Immature natural killer cell (primary cell): ENCODE measurements at regions not wholly inside any gene's neighbourhood (a gene's known extent, or its start where the extent isn't known, plus 50 kb on each side); places are given as distances from the start of the nearest gene placed in this dataset.

Source experiments
- DNase-seq, 3 donors: peaks; one replicate each; pipeline ENCODE4 v3.0.0; 2022; ENCODE audit warnings: mixed read lengths in 1 of 3
- H3K27ac Mint-ChIP-seq, 6 donors: one replicate each; pipeline ENCODE4 v1.8.0; 2020; ENCODE audit warnings: mixed read lengths in 6 of 6, mild to moderate bottlenecking in 5 of 6, inconsistent platforms in 4 of 6, moderate library complexity in 3 of 6
- H3K27me3 Mint-ChIP-seq, 3 donors: one replicate each; pipeline ENCODE4 v1.8.0; 2020 to 2021; ENCODE audit warnings: low read depth in 3 of 3, mild to moderate bottlenecking in 3 of 3, mixed read lengths in 3 of 3, moderate library complexity in 3 of 3, inconsistent platforms in 1 of 3
- H3K36me3 Mint-ChIP-seq, 3 donors: one replicate each; pipeline ENCODE4 v1.8.0; 2020; ENCODE audit warnings: mixed read lengths in 3 of 3, inconsistent platforms in 2 of 3, mild to moderate bottlenecking in 2 of 3
- H3K4me1 Mint-ChIP-seq, 2 donors: one replicate each; pipeline ENCODE4 v1.8.0; 2020; ENCODE audit warnings: inconsistent platforms in 2 of 2, mild to moderate bottlenecking in 2 of 2, mixed read lengths in 2 of 2, moderate library complexity in 1 of 2
- H3K4me3 Mint-ChIP-seq, 5 donors: one replicate each; pipeline ENCODE4 v1.8.0; 2020; ENCODE audit warnings: mild to moderate bottlenecking in 5 of 5, mixed read lengths in 5 of 5, inconsistent platforms in 3 of 5, moderate library complexity in 3 of 5
- H3K9me3 Mint-ChIP-seq, 6 donors: one replicate each; pipeline ENCODE4 v1.8.0; 2020; ENCODE audit warnings: mild to moderate bottlenecking in 6 of 6, mixed read lengths in 6 of 6, inconsistent platforms in 4 of 6, moderate library complexity in 3 of 6

DNA sequence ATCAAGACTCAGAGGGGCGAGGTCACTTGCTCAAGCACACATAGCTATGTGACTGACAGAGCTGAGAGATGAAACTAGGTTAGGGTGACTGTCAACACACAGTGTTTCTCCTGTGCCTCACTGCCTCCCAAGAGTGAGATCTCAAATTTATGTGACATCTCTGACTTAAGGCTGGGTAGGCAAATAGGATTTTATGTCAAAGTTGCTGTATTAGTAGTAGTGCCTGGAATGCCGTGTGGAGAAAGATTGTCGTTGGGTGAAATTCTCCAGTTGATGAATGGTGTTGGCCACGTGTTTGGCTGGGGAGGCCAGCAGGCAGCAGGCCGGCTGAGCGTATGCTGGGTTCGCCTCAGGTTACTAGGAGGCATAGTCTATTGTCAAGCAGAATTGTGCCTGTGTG is 148.3 kb upstream of the BMPER start:
- Mint-ChIP-seq H3K27me3 (peaks cover 0 to 4% (median 0%) of the 10 kb centered on the region in 3 donors), H3K36me3 (no peaks in the 10 kb centered on the region), H3K27ac (no peak overlapping the region)

DNA sequence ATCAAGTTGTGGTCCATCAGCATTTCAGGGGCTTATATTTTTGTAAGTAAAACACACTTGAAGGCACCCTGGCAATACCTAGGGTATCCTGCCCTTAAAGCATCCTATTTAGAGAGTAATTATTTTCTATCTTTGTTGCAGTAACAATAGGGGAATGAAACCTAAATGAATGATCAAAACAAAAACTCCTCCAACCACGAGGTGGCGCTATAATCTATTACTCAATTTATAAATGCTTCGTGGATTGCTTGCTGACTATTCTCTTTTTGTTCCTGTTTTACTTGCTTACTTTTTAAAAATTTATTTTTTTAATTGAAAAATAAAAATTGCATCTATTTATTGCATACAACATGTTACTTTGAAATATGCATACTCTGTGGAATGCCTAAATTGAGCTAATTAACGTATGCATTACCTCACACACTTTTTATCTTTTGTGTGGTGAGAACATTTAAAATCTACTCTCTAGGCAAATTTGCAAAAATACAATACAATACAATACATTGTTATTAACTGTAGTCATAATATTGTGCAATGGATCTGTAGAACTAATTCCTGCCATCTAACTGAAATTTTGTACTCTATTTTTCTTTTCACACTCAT is 147.7 kb upstream of the BMPER start:
- Mint-ChIP-seq H3K27me3 (peaks cover 0 to 4% (median 0%) of the 10 kb centered on the region in 3 donors), H3K9me3 (peaks cover 0 to 2% (median 0%) of the 10 kb centered on the region in 6 donors), H3K36me3 (no peaks in the 10 kb centered on the region), H3K27ac (no peak overlapping the region), H3K4me3 (no peak overlapping the region), H3K4me1 (peaks cover 8 to 17% of the 10 kb centered on the region in 2 donors)
- peak in 1 of 3 donors; percentile 21 for DNase-seq

More for the DNA sequence above, 148.3 kb upstream of the BMPER start:
- Mint-ChIP-seq H3K4me1 (peaks cover 8 to 17% of the 10 kb centered on the region in 2 donors), H3K4me3 (no peak overlapping the region), H3K9me3 (peaks cover 0 to 2% (median 0%) of the 10 kb centered on the region in 6 donors)
- no peak for DNase-seq

DNA sequence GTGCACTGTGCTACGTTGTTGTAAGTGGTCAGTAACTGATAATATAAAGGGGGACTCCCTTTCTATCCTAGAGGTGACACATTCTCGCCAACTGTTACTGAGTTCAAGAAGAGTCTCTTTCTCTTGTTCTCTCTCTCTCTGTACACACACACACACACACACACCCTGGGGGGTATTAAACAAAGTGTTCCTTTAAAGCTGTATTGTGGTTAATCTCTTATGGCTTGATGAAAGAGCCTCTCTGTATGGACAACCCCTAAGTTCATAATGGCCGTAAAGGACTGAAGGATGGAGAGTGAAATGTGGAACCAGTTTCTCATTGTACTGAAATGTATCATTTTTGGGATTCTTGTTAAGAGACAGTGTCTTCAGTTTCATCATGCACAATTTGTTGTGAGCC is 145.2 kb upstream of the BMPER start:
- Mint-ChIP-seq H3K27me3 (peaks cover 0 to 2% (median 0%) of the 10 kb centered on the region in 3 donors), H3K4me3 (no peak overlapping the region), H3K36me3 (no peaks in the 10 kb centered on the region), H3K4me1 (peaks cover 8 to 17% of the 10 kb centered on the region in 2 donors), H3K9me3 (peaks cover 0 to 2% (median 0%) of the 10 kb centered on the region in 6 donors), H3K27ac (no peak overlapping the region)
- no peak for DNase-seq

DNA sequence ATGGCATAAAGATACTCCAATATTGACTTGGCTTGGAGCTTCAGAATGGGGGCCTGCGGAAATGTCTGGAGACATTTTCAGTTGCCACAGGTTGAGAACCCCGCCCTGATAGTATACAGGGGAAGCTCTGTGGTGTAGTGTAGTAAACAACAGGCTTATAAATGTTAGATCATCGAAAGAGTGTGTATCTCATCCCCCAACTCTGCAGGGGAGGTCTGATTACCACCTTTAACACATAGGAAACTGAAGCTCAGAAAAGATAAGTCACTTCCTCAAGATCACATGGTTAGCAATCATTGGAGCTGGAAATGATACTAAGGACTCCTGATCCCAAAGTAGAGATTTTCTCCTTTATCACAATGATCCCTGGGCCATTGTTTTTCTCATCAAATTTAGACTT is 144.5 kb upstream of the BMPER start:
- DNase-seq: no peak
- Mint-ChIP-seq H3K27ac (no peak overlapping the region), H3K36me3 (no peaks in the 10 kb centered on the region), H3K4me1 (peaks cover 8 to 17% of the 10 kb centered on the region in 2 donors), H3K27me3 (peaks cover 0 to 2% (median 2%) of the 10 kb centered on the region in 3 donors), H3K4me3 (no peak overlapping the region), H3K9me3 (peaks cover 0 to 2% (median 0%) of the 10 kb centered on the region in 6 donors)

DNA sequence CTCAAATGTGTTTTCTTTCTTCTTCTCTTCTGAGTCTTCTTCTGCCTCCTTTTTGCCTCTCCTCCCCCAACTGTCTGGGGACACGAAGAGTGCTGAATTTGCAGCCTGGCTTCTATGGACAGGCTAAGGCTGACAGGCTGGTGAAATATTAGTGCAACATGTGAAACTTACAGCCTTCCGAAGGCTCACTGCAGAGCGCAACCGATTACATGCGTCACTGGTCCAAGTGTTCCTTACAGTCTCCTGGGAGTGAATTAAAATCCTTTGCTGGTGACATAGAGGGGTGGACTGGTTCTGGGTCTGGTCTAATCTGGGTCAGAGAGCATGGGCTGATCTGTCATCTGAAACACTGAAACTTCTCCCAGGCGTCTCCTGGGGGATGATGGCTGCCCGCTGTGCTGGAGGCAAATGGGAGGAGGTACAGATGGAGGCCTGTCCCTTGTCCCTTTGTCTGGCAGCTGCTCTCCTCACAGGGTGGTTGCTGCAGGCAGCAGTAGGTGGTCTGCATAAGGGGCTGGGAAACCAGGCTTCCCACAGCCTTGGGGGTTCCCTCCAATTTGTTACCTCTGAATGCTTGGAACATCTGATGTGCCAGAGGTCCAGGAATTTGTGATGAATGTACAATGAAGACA is 143.8 kb upstream of the BMPER start:
- no peak overlapping the region for H3K4me3 Mint-ChIP-seq
- no peaks in the 10 kb centered on the region for H3K36me3 Mint-ChIP-seq
- H3K27me3 Mint-ChIP-seq: peaks cover under 1 to 2% (median 2%) of the 10 kb centered on the region in 3 donors
- no peak overlapping the region for H3K27ac Mint-ChIP-seq
- peaks cover 8 to 17% of the 10 kb centered on the region in 2 donors for H3K4me1 Mint-ChIP-seq
- peaks cover 0 to 2% (median 0%) of the 10 kb centered on the region in 6 donors for H3K9me3 Mint-ChIP-seq
- no peak for DNase-seq

DNA sequence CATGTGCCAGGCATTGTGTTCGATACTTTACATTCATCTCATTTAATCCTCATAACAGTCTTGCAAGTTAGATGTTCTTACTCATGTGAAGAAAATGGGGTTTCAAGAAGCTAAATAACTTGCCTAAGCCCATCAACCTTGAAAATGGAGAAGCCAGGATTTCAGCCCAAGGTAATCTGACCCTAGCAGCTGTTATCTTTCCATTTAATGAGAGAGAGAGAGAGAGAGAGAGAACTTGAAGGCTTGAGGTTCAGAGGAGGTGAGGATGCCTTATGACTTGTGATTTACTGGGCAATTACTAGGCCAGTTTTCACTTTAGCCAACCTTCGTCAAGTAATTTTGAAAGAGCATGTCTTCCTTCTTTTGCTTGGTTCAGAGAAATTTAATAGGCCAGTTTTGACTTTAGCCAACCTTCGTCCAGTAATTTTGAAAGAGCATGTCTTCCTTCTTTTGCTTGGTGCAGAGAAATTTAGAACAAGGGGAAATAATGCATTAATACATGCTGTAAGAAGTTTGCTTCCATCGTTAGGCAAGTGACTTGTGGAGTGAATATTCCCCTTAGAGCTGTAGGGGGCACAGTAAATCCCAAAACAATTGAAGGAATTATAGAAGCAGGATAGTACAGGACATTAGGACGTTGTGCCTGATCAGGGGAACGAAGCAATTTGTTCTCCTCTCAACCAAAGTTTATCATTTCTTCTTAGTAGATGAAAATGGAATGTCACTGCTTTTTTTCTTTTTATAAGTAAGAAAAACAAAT is 143.0 kb upstream of the BMPER start:
- Mint-ChIP-seq H3K27ac (no peak overlapping the region), H3K27me3 (peaks cover 0 to 2% (median 2%) of the 10 kb centered on the region in 3 donors), H3K4me3 (no peak overlapping the region), H3K9me3 (peaks cover 0 to 2% (median 0%) of the 10 kb centered on the region in 6 donors), H3K4me1 (peaks cover 8 to 17% of the 10 kb centered on the region in 2 donors), H3K36me3 (no peaks in the 10 kb centered on the region)
- DNase-seq: no peak

DNA sequence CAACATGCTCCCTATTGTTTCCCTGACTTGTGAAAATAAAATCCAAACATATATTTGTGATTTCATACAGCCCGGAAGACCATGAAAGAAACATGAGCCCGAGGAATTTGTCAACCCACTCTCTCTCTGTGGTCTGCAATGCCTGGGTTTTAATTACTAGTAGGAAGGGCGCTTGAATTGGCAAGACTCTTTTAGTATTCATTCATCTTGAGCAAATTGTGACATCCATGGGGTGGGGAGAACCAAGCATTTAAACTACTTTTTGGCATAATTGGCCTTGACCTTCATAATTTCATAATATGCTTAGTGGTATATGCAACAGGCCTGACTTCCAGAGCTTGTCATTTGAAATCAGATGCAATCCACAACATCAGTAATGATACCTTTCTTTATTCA is 142.4 kb upstream of the BMPER start:
- Mint-ChIP-seq H3K36me3 (no peaks in the 10 kb centered on the region), H3K4me1 (peaks cover 8 to 17% of the 10 kb centered on the region in 2 donors), H3K27ac (no peak overlapping the region), H3K4me3 (no peak overlapping the region), H3K27me3 (peaks cover 0 to 2% (median 2%) of the 10 kb centered on the region in 3 donors), H3K9me3 (peaks cover 0 to 2% (median 0%) of the 10 kb centered on the region in 6 donors)
- no peak for DNase-seq

DNA sequence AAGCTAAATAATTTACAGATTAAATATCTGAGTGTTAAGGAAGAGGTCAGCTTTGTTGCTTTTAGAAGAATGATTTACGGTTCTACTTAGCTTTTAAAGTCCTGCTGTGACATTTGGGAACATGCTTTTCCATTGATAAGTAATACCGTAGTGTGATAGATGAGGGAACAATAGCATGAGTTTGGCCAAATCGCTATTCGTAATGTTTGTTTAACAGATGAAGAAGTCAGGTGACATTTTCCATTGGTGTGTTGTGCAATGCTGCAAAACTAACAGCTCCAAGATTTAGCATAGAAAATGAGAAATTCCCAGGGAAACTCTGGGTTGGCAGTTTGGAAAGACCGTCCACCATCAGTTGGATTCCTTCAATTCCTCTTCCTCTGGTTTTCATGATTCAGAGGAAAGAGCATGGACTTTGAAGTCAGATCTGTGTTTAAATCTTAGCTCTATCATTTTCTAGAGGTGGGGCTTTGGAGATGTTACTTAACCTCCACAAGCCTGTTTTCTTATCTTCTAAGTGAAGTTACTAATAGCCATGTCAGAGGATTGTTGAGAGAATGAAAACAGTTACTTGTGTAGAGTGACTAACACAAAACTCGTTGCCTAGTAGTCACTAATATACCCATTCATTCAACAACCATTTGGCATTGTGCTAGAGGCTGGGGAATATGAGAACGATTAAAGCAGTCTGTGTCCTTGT is 140.4 kb upstream of the BMPER start:
- Mint-ChIP-seq H3K36me3 (no peaks in the 10 kb centered on the region), H3K9me3 (no peaks in the 10 kb centered on the region), H3K27me3 (peaks cover 0 to 2% (median 2%) of the 10 kb centered on the region in 3 donors), H3K4me3 (no peak overlapping the region), H3K4me1 (peaks cover 4 to 6% of the 10 kb centered on the region in 2 donors), H3K27ac (no peak overlapping the region)
- no peak for DNase-seq

DNA sequence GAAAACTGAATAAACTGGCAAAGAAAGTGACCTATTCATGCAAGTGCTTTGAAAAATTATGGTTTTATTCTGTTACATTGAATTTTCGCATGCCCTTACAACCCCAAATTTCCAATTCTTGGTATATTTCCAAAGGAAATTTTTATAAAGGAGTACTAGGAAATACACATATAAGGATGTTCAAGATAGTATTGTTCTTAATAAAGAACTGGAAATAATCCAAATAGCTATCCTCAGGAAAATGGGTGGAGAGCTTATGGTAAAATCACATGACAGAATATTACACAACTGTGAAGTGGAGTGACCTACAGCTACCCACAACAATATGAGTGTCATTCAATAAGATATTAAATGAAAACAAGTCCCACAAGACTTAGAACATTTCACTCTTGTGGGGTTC is 138.9 kb upstream of the BMPER start:
- Mint-ChIP-seq H3K36me3 (no peaks in the 10 kb centered on the region), H3K27ac (no peak overlapping the region), H3K4me3 (no peak overlapping the region), H3K27me3 (peaks cover 0 to 2% (median 2%) of the 10 kb centered on the region in 3 donors), H3K9me3 (no peaks in the 10 kb centered on the region), H3K4me1 (no peaks in the 10 kb centered on the region)
- DNase-seq: no peak

DNA sequence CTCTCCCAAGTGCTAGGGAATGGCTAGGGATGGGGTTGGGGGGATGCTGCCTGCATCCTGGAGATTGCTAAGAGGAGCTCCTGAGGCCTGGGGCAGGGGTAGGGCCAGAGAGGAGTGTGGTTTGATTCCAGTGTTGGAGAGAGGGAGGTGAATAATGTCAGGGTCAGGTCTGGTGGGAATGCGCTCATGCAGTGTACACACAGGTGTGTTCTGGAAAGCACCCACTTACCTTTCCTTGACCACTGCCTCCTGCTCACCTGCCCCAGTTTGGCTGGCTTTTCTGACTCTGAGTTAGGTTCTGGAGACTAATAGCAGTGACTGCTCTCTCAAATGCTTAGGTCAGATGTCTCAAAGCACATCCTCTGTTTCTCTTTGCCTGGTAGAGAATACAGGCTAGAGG is 135.4 kb upstream of the BMPER start:
- peaks cover 0 to 2% (median 0%) of the 10 kb centered on the region in 6 donors for H3K9me3 Mint-ChIP-seq
- no peaks in the 10 kb centered on the region for H3K4me1 Mint-ChIP-seq
- H3K27ac Mint-ChIP-seq: no peak overlapping the region
- peaks cover 0 to 2% (median 2%) of the 10 kb centered on the region in 3 donors for H3K27me3 Mint-ChIP-seq
- no peak overlapping the region for H3K4me3 Mint-ChIP-seq
- peaks cover 0 to 5% (median 0%) of the 10 kb centered on the region in 3 donors for H3K36me3 Mint-ChIP-seq
- no peak for DNase-seq

DNA sequence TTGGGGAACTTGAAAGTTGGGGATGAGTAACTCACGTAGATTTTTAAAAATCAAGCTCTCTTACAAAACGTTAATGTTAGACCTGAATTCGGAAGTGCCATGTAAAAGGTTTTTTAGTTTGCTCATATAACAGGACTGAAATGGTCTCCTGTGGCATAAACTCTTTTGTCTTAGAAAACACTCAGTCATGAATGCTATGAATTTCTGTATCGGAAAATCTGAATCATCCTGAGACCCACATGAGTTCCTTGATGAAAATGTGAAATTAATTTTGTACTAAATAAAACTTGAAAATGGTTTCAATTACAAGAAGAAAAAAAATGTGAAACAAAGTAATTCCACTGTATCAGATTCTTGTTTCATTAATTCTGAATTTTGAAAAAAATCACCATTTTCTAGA is 134.8 kb upstream of the BMPER start:
- Mint-ChIP-seq H3K4me1 (no peaks in the 10 kb centered on the region), H3K27ac (no peak overlapping the region), H3K9me3 (peaks cover 0 to 2% (median 0%) of the 10 kb centered on the region in 6 donors), H3K4me3 (no peak overlapping the region), H3K36me3 (peaks cover 0 to 5% (median 0%) of the 10 kb centered on the region in 3 donors), H3K27me3 (peaks cover 0 to 2% (median 1%) of the 10 kb centered on the region in 3 donors)
- no peak for DNase-seq

DNA sequence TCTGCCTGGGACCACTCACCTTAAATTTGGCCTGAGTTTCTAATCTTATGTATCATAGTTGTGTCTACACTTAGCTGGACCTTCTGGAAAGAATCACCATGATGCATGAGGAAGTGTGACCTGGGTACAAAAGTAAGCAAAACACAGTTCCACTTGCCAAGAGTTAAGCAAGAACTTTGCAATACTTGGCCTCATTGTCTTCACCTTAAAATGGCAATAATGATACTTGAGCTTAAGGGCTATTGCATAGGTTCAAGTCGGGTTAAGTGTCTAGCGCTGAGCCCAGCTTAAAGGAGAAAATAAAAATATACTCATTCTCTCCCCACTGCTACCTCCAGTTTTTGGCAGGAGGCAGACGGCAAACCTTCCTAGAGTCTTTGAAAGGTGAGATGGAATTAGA is 133.9 kb upstream of the BMPER start:
- Mint-ChIP-seq H3K27ac (no peak overlapping the region), H3K9me3 (peaks cover 0 to 2% (median 0%) of the 10 kb centered on the region in 6 donors), H3K27me3 (peaks cover 0 to 2% (median 0%) of the 10 kb centered on the region in 3 donors), H3K4me3 (no peak overlapping the region), H3K36me3 (peaks cover 0 to 5% (median 0%) of the 10 kb centered on the region in 3 donors), H3K4me1 (no peaks in the 10 kb centered on the region)
- DNase-seq: no peak

DNA sequence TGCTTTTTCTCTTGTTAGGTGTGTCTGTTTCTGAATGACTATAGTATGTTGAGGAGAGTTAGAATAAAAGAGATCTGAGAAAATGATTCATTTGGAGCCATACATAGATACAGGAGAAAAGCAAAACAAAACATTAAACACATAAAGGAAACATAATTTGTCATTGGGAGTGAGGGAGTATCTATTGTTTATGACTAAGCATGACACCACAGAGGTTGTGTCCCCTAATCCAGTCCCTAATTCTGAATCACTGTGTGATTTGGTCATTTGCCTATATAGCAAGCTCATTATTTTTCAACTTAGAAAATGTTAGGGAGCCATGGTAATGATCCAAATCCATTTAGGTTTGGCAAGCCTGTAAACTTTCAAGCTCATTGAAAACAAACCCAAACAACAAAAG is 132.3 kb upstream of the BMPER start:
- Mint-ChIP-seq H3K36me3 (peaks cover 0 to 5% (median 0%) of the 10 kb centered on the region in 3 donors), H3K4me3 (no peak overlapping the region), H3K4me1 (peaks cover 0 to 7% of the 10 kb centered on the region in 2 donors), H3K27me3 (no peaks in the 10 kb centered on the region), H3K9me3 (peaks cover 0 to 2% (median 0%) of the 10 kb centered on the region in 6 donors), H3K27ac (no peak overlapping the region)
- no peak for DNase-seq
